ENCODE measurements at regions not wholly inside any gene's neighbourhood (a gene's known extent, or its start where the extent isn't known, plus 50 kb on each side); places are given as distances from the start of the nearest gene placed in this dataset.
"Not testable (repeated sequence)": the region's sequence is repeated elsewhere in the genome, so short reads cannot be mapped to it uniquely, and the experiment has no call there.

- peak in 1 of 5 experiments; percentile 42 for DNase-seq
Observed at GRCh38 chr18:78875016-78875777, 104.4 kb upstream of the SALL3 start.

GRCh38 chr18:78875778-78876650 lies 103.6 kb upstream of the SALL3 start:
- no peak for DNase-seq

- DNase-seq, result no peak
Observed at GRCh38 chr18:78876868-78877267, 102.8 kb upstream of the SALL3 start.

DNA sequence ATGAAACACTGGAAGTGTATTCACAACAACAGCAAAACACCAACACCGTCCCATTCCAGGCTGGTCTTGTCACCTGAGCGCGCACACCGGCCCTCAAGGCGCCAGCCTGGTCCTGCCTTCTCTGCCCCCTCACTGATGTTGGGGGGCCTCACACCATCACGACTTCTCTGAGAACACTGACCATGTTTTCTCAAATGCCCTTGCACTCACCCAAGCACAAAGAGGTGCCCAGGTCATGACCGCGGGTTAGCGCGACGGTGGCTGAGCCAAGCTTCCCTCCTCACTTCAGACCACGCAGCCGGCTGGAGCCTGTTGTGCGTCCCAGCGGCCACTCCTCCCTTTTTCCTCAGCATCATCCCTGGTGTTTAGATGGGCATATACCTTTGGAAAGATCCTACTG lies 101.3 kb upstream of the SALL3 start:
- no peak for DNase-seq

DNA sequence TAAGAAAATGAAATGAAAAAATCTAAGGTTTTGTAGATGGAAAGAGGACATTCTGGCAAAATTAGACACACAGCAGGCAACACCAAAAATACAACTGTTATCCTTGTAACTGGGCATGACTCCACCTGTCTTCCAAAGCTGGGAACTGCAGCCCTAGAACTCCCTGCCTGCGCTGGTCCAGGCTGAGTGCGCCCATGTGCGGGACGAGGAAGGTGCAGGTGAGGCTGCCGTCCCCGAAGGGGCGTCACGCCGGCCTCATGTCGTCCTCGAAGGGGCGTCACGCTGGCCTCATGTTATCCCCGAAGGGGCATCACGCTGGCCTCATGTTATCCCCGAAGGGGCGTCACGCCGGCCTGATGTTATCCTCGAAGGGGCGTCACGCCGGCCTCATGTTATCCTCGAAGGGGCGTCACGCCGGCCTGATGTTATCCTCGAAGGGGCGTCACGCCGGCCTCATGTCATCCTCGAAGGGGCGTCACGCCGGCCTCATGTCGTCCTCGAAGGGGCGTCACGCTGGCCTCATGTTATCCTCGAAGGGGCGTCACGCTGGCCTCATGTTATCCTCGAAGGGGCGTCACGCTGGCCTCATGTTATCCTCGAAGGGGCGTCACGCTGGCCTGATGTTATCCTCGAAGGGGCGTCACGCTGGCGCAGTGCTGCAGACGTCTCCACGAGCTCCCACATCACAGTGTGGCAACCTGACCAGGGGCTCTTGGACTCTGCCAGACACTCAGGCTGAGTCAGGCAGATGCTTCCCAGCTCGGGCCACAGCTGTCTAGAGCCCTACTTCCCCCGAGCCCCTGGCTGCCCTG lies 100.3 kb upstream of the SALL3 start:
- not testable (repeated sequence) for DNase-seq

GRCh38 chr18:78882585-78882984 lies 97.0 kb upstream of the SALL3 start:
- DNase-seq, result no peak

- no peak for DNase-seq
Observed at GRCh38 chr18:78883501-78883900, 96.1 kb upstream of the SALL3 start.

GRCh38 chr18:78884502-78884901 lies 95.1 kb upstream of the SALL3 start:
- DNase-seq, result no peak

- DNase-seq, result no peak
Observed at GRCh38 chr18:78889250-78889649, 90.4 kb upstream of the SALL3 start.

DNA sequence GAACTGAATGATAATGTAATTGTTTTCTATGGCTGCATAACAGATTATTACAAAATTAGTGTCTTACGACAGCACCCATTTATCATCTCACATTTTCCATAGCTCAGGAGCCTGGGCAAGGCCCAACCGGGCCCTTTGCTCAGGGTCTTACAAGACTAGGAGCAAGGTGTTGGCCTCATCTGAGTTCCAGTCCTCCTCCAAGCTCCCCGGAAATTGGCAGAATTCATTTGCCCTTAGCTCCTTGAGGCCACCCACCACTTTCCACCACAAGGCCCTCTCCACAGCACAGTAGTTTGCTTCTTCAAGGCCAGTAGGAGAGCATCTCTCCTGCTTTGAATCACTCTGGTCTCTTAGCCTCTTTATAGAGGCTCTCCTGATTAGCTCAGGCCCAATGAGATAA lies 89.2 kb upstream of the SALL3 start:
- DNase-seq, result no peak

GRCh38 chr18:78891185-78891762 lies 88.3 kb upstream of the SALL3 start:
- DNase-seq, result no peak

DNA sequence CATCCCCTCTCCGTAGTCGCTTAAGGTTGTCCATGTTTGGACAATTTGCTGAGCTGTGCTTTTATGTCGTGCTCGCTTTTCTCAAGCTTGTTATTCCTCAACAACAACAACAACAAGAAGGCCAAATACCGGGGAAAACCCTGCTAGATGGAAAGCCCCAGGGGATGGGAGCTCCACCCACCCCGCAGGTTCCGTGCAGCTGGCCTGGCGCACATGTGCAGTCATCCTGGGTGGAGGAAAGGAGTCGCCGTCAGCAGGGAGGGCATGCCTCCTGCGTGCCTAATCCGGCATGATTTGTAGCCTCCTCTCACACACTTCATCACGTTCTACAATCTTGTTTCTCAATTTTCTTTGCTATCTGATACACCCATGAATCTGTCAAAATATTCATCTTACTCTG lies 87.4 kb upstream of the SALL3 start:
- DNase-seq, result no peak

DNA sequence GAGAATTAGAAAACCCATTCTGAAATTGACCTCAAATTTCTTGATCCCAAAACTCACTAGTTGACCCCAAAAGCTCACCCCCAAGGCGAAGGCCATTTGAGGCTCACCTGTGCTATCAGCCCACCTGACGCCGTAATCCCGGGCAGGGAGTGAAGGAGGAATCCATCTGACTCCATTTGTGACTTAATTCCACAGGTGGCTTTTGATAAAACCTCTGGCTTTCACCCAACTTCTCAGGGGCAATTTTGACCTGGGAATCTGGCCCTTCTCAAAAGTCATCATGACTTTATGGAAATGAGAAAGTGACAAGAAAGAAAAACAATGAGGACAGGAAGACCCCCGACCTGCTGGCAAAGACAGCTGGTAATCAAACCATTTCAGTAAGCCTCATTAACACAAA lies 86.9 kb upstream of the SALL3 start:
- DNase-seq, result no peak

DNA sequence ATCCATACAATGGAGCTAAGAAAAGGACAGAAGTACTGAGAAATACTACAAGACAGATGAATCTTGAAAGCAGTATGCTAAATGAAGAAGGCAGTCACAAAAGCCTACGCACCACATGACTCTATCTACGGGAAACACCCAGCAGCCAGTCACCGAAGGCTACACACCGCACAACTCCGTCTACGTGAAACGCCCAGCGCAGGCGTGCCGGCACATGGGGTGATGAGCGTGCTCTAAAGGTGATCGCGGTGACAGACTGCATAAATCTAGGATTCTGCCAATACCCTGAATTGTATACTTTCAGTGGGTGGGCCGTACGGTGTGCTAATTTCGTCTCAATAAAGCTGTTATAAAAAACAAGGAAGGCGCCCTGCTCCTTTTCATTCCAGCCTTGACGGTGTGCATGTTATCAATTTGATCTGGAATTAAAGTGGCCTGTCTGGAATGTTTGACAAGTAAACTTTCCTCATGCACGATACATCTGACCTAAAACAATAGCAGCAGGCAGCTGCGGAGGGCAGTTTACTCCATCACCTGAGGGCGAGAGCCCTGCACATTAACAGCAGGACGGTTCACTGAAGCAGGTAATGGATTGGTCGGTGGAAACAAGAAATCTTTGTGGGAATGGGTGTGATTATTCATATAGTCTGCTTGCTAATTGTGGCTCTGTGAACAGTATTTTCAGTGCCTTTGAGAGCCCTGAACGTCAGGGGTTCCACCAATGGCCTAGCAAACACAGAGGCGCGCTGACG lies 86.2 kb upstream of the SALL3 start:
- no peak for DNase-seq

- DNase-seq, result no peak
Observed at GRCh38 chr18:78894033-78894305, 85.6 kb upstream of the SALL3 start.

GRCh38 chr18:78895207-78896001 lies 84.2 kb upstream of the SALL3 start:
- DNase-seq, result no peak

DNA sequence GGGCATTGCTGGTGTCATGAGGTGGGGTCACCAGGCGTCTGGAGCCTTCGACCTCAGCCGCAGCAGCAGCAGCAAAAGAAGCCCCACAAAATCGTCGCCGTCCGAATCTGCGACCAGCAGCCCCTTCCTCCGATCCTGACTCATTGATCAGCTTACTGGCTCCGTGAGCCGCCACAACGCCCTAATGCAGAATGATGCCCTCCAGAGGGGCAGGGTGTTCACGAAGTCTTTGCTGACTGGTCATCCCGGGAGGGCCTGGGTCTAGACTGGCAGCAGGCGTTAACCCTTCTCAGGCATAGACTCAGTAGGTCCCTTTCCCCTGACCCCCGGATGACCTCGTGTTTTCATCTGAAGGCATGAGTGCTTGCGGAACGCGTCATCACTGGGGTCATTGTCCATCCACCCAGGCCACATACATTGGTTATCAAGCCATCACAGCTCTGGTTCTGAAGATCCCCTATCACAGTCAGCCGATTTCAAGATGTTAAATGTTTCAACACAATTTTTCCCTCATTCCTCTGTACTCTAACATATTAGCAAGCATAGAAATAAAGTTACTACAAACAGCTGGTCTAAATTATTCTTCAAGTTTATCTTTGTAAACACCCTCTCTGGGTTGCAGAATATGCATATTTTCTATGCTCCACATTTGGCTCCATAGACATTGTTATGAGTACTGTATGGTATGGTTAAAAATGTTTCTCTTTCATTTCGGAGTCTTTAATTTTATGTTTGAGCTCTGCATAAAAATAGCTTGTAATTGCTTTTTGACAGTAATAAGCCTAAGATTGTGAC lies 83.3 kb upstream of the SALL3 start:
- DNase-seq, result no peak

- DNase-seq, result no peak
Observed at GRCh38 chr18:78898066-78898465, 81.6 kb upstream of the SALL3 start.

- no peak for DNase-seq
Observed at GRCh38 chr18:78898635-78899034, 81.0 kb upstream of the SALL3 start.

DNA sequence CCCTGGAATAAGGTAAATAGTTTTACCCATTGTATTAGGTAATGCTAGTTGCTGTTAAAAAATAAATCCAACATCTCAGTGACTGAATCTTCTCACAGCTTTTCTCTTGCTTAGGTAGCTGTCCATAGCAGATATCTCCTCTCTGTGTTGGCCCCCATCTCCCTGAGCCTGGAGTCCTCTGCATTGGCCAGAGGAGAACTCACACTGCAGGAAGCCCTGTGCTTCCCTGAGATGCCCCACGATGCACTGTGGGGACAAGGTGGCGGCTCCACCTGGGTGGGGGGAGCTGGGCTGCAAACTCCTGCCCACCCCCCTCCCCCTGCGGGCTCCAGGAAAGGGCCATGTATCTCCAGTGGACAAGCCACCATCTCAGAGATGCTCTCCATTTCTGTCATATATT lies 80.4 kb upstream of the SALL3 start:
- no peak for DNase-seq

Measured in T-helper 2 cell (primary cell).